ENCODE measurements at regions not wholly inside any gene's neighbourhood (a gene's known extent, or its start where the extent isn't known, plus 50 kb on each side); places are given as distances from the start of the nearest gene placed in this dataset.
"Not testable (repeated sequence)": the region's sequence is repeated elsewhere in the genome, so short reads cannot be mapped to it uniquely, and the experiment has no call there.

DNA sequence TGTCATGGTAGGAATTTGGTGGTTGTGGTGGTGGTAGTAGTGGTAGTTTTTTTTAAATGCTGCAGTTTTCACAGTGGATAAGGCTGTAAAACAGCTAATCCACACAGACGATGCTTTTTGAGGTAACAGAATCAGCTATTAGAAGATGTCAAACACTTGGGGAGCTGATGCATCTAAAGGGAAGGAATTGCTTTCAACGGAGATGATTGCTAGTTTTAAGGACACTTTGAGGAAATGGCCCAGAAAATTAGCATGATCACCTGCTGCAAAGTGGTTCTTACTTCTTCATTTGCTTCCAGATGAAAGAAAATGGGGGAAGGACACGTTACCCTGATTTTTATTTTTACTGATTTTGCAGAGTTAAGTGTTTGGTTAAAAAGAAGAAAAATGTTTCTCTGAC, 178.2 kb upstream of the ATP10B start:
- no peak for DNase-seq

DNA sequence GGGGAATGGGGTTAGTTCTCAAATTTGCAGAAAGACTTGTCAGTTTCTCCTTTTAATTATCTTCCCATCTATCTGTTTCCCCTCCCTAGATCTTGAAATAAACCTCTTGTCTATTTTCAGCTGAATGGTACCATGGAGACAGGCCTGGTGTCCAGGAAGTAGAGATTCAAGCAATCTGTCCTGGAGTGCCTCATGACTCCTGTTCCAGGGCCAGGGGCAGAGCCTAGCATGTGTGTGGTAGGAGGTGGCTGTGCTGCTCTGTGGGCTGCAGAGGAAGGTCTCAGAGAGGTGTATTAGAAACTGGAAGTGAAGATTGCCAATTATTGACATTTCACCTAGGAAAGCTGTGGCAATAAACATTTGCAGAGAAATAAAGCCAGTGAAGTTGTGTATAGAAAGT, 175.8 kb upstream of the ATP10B start:
- DNase-seq: no peak

DNA sequence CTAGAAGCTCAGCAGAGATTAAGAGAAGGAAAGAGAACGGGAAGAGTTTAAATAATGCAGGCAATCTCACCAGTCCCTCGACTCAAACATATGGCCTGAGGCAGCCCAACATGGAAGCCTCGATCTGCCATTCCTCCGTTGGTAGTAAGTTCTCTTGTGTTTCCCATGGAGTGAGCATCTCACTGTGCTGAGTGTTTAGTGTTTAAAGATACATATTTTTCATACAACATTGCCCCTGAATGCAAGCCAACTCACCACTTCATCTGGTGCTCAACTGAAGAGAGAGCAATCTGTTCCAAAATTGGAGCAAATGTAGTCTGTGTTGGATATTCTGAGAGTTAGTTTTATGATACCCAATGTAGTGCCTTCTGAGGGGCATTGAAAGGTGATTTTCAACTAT, 171.5 kb upstream of the ATP10B start:
- no peak for DNase-seq

DNA sequence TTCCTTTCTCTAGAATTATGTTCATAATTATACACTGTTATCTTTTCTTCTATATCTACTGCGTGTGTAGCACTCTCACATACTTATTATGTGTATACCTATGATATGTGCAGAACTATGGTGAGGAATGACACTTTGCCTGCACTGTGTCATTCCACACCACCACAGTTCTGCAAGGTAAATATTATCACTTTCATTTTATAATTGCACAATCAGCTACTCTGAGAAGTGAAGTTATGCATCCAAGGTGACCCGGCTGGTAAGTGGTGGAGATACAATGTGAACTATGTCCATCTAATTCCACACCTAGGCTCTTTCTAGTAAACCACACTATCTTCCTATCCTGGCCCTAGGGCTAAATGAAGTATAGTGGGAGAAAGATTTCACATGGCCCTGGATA, 170.1 kb upstream of the ATP10B start:
- DNase-seq: no peak

DNA sequence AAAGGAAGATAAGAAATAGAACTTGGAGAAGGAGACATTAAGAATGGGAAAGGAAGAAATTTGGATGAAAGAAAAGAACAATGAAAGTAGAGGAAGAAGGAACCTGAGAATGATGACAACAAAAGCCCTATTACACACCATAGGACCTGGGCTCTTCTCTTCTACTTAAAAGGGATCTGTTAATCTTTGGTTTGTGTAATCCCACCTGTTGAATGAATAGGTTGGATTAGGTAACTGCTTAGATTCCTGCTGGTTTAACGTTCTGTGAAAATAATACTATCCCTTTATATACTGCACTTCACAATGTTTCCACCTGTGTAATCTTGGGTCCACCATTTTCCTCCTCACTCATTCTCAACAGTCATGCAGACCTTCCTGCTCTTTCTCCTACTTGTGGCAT, 157.8 kb upstream of the ATP10B start:
- DNase-seq: no peak

DNA sequence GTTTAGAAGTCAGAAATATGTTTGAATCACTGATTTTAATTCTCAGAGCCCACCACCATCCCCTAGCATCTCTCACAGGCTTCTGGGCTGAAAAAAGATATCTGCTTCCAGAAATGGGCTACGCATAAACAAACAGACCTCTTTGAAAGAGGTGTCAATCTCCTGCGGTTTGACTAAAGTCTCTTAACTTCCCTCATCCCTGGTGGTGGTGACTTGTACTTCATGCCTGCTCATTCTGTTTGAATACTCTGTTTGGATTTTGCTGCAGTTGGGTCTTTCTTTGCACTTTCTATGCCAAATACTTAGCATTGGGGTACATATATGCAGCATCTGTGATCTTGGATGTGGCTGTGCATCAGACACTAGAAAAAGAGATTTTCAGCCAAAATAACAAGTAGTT, 157.2 kb upstream of the ATP10B start:
- no peak for DNase-seq

DNA sequence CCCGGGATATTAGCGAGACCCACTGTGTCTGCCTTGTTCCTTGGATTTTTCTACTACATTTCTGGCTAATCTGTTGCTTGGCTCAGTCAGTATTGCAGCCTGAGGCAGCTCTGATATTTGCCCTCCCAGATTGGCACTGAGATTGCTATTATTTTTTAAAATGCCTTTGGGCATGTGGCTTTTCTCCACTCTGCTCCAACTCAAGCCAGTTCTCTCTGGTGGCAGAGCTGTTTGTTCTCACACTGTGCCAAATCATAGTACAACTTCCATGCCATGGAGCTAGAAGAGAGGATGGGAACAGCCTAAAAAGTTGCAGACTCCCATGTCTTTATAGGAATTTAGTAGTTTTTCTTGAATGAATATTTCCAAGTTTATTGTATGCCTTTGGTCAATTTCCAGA, 155.9 kb upstream of the ATP10B start:
- no peak for DNase-seq

GRCh38 chr5:161002571-161003074, 150.6 kb upstream of the ATP10B start:
- DNase-seq: no peak

GRCh38 chr5:161001604-161002003, 149.6 kb upstream of the ATP10B start:
- no peak for DNase-seq

GRCh38 chr5:161001142-161001541, 149.1 kb upstream of the ATP10B start:
- not testable (repeated sequence) for DNase-seq

DNA sequence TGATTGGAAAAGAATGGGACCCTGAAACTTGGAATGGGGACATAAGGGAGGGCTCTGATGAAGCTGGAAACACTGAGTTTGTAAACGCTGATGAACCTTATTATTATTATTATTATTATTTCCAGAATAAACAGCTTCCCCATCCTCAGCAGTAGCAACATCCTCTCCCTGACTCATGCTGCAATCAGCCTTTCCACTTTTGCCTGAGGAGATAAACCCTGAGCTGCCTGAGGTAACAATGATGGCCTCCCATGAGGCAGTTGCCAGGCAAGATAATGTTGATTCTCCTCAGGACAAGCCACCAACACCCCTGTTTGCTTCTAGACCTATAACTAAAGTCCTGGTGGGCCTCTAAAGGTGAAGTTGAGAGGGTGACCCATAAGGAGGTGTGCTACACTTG, 139.2 kb upstream of the ATP10B start:
- no peak for DNase-seq

DNA sequence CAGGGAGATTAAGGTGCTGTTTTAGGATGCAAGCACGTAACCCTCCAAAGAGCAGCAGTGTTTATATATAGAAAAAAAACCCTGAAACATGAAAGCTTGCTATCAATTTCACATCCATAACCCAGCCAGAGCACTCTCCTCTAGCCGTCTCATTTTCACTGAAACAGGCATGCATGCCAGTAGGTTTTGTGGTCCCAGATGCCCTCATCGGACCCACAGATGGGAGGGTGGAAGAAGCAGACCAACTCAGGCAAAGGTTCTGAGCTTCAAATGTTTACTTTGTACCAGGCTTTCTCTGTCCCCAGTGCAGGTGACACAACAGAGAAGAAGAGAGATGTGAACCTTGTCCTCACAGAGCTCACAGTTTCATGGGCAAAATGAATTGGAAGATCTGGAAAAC, 127.4 kb upstream of the ATP10B start:
- no peak for DNase-seq

DNA sequence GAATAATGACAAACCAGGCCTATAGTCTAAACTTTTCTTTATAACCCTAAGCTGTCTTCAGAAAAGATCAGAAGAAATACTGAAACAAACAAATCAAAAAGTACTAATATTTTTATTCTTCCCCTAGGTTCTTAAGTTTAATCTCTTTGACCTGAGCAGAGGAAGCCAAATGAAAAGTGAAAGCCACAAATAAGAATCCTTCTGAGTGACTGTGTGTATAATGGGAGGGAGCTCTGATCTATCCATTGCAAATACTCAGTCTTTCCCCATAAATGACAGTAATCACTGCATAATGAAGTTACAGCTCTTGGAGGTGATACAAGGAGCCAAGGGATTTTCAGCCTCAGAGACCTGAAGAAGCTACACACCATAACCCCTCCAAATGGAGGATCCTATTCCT, 126.9 kb upstream of the ATP10B start:
- no peak for DNase-seq

- DNase-seq: no peak
Measured at GRCh38 chr5:160976181-160976580, 124.2 kb upstream of the ATP10B start.

DNA sequence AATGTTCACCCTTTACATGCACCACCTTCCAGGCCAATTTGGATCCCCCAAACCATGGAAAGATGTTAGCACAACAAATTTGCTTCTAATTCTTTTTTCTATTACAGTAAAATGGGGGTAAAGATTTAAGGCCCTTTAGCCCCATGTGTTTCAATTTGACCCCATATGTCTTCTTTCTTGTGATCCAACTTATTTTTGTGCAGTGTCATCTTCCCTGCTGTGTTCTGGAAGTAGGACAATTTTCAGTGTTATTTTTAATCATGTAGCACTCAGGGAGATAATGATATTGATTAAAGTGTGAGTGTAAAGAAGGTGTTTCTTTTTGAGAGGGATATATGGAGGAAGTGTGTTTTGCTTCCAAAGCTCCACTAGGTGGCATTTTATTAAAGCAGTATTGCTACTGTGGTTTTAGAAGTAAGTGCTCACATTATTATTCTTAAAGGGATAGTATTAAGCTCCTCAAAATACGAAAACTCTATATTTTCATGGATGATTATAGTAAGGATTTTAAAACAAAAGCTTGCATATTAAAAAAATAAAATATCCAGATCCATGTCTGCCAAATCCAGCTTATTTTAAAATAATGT, 118.7 kb upstream of the ATP10B start:
- no peak for DNase-seq

- DNase-seq: no peak
Measured at GRCh38 chr5:160969645-160970044, 117.6 kb upstream of the ATP10B start.

GRCh38 chr5:160968480-160968879, 116.5 kb upstream of the ATP10B start:
- DNase-seq: no peak

DNA sequence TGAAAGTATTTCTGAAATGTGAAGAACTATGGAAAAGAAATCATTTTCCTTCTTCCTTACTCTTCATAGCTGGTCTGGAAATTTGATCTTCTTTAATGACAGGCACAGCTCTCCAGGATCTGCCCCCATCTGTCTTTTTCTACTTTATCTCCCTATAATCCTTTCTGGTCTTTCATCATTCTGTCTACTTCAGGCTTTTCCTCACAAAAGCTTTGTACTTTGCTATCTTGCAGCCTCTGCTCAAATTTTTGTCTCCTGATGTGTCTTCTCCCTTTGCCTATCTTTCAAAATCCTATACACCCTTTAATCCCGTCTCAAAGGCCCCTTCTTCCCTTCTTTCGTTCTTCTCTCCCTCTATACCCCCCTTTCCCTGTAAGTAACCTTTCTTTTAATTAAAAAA, 114.9 kb upstream of the ATP10B start:
- no peak for DNase-seq

DNA sequence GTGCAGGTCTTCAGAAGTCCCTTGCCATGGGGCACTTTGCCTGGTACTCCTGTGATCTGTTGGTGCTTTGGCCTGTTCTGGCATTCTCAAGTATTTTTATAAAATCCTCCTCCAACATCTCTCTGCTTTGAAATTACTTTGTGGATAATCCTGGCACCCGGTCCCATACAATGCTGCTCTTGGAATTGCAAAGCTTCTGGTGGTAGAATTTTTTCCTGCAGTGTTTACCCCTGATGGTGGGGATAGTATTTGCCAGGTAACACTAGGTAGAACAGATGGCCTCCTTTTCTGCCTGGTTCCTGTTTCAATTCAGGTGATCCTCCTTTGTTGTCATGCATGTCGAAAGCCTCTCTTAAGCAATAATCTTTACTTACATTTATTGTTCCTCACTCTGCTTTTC, 109.8 kb upstream of the ATP10B start:
- DNase-seq: no peak

GRCh38 chr5:160961038-160961437, 109.0 kb upstream of the ATP10B start:
- no peak for DNase-seq

GRCh38 chr5:160960592-160960991, 108.6 kb upstream of the ATP10B start:
- no peak for DNase-seq

DNA sequence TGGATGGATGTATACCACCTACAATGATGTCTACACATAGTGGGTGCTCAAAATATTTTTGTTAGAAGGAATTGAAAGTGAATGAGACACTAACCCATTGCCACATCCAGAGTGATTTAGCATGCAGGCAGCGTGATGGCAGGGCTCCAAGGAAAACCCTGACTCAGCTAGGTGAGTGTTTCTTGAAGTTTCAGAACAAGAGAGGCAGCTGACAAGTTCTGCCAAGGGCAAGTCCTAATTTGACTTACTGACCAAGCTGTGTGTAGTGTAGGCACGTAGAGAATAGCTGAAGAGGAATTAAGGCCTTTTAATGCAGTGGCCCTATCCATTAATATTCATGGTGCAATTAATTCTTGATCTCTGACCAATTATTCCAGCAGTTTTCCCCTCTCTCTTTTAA, 107.8 kb upstream of the ATP10B start:
- DNase-seq: no peak

- DNase-seq: no peak
Measured at GRCh38 chr5:160957312-160957861, 105.4 kb upstream of the ATP10B start.

- DNase-seq: no peak
Measured at GRCh38 chr5:160956051-160956450, 104.0 kb upstream of the ATP10B start.

GRCh38 chr5:160950311-160950710, 98.3 kb upstream of the ATP10B start:
- no peak for DNase-seq
